HG03139 (cell line): ENCODE measurements at regions not wholly inside any gene's neighbourhood (a gene's known extent, or its start where the extent isn't known, plus 50 kb on each side); places are given as distances from the start of the nearest gene placed in this dataset.

ENCODE experiments used
- ATAC-seq: cut with Tn5 transposase; IDR thresholded peaks from one replicate; pipeline ENCODE4 v1.9.1; 2021; ENCODE audit not compliant: unreplicated experiment

- no peak for ATAC-seq
Measured at GRCh38 chr14:82298811-82299210, 765.2 kb upstream of the SEL1L start.

- no peak for ATAC-seq
Measured at GRCh38 chr14:82309199-82309598, 775.5 kb upstream of the SEL1L start.

DNA sequence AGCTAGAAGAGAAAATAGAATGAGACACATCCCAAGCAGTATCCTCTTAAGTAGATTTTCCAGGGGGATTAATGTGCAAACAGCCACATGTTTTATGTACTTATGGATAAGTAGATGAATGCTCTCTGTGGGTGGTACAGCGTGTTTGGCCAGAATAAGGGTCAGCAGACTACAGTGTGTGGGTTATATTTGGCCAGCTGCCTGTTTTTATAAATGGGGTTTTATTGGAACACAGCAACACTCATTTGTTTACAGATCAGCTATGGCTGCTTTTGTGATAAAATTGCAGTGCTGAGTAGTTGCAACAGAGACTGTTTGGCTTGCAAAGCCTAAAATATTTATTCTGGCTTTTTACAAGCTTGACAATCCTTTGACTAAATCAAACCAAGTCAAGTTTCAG is 780.2 kb upstream of the SEL1L start:
- no peak for ATAC-seq

DNA sequence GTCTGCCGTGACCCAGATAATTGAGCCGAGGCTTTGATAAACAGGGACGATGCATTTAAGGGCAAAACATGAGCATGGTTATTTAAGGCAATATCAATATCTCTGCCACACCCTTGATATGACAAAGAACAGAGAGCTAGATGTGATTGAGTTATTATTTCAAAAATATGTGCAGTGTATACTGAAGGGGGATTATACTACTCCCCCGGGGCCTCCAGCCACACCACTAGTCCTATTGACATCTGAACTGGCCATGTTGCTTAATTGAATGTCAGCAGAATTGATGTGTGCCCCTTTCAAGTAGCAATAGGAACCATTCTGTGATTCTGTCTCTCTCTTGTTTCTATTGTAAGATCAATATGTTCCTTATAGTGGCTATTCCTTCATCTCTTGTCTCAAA is 794.8 kb upstream of the SEL1L start:
- ATAC-seq: no peak

DNA sequence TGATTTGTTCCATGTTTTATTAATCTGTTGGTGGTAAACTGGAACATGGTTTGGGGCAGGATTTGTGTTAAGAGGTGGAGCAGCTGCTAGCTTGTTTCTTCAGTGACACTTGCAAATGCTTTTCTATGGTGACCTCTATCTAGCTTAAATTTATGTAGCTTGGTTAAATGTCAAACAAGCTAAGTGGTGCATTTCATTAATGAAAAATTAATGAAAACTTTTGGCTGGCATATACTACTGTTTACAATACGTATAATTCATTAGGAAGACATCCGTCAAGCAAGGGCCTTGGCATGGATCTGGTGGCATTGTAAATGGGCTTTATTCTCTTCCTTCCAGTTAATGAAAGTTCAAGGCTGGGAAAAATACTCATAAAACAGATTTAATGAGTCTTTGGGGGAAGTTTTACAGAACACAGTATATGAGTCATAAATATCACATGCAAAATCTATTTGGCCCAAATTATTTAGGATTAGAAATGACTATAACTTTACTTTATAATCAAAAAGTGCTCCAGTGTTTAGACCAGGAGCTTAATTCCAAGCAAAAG is 807.7 kb upstream of the SEL1L start:
- no peak for ATAC-seq

DNA sequence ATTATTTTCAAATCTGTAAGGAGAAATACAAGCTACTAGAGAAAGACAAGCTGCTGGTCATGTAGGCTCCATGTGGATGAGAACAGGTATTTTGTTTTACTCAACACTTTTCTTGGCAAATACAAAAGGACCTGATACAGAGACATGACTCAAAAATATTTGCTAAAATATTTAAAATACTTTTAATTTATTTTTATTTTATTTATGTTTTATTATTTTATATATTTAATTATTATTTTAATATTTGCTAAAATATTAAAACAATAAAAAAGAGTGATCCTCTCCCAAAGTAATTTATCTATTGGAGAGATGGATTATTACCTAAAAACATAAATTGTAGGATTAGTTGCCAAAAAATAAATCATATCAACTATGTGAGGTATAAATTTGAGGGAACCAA is 808.9 kb upstream of the SEL1L start:
- ATAC-seq: no peak

DNA sequence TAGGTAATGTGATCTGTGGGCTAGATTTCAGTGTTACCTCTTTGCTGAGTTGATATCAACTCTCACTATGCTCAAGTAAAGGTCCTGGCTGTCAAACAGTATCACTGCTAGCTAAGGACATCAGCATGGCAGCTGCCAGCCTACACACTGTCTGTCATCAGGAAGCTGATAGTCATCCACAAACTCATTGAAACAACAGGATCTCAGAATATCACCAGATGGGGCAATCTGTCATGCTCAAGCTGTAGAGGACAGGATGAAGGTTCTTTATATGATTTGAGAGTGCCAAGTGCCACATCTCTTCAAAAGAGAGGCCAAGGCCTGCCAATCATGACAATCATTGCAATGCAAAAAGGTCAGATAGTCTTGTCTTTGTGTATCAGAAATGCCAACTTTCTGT is 811.5 kb upstream of the SEL1L start:
- no peak for ATAC-seq

GRCh38 chr14:82354126-82354525 is 820.5 kb upstream of the SEL1L start:
- ATAC-seq: no peak

GRCh38 chr14:82359201-82359600 is 825.5 kb upstream of the SEL1L start:
- no peak for ATAC-seq

GRCh38 chr14:82362452-82362851 is 828.8 kb upstream of the SEL1L start:
- ATAC-seq: no peak

GRCh38 chr14:82365471-82365870 is 831.8 kb upstream of the SEL1L start:
- no peak for ATAC-seq

DNA sequence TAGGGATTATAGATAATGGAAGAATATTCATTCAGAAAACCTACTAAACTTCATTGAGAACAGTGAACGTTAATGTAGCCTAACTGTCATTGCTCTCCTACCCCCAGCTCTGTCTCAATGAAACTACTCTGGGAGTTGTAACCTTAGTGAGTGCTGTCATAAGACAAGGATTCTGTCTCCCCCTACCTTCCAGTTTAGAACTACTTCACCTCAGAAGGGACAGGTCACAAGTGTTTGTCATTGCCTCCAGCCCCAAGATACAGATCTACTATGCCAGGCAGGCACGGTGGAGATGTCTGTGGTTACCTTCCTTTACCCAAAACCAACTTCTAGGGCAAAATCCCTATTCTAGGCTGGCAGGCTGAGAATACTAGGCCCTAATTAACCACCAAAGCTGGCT is 833.1 kb upstream of the SEL1L start:
- no peak for ATAC-seq

DNA sequence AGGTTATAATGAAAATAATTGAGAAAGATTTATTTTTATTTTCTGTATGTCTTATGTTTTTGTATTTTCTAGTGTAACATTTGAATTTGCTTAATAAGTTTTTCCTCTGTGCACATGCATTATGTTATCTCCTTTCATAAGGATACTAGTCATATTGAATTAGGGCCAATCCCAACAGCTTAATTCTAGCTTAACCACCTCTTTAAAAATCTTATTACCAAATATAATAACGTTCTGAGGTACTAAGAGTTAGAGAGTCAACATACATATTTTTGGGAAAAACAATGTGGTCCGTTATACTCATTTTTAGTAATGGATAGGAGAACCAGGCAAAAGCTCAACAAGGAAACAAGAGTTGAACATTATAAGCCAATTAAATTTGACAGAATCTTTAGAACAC is 845.6 kb upstream of the SEL1L start:
- no peak for ATAC-seq

GRCh38 chr14:82385048-82385447 is 851.4 kb upstream of the SEL1L start:
- ATAC-seq: no peak

DNA sequence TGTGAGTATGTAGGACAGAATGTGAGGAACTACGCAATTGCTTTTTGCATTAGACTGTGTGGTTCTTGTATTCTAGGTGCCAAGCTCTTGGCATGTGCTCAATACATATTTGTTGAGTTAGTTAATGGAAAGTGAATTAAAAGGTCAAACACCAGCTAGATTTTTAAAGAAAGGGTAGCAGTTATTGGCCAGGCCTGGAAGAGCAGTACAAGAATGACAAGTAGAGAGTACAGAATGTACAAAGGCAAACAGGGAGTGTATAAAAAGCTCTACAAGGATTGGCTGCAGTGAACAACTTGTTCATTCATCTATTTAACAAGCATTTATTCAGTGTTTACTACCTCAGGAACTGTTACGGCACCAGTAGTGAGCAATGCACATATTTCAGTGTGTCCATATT is 854.0 kb upstream of the SEL1L start:
- ATAC-seq: no peak

GRCh38 chr14:82388488-82388887 is 854.8 kb upstream of the SEL1L start:
- ATAC-seq: no peak

DNA sequence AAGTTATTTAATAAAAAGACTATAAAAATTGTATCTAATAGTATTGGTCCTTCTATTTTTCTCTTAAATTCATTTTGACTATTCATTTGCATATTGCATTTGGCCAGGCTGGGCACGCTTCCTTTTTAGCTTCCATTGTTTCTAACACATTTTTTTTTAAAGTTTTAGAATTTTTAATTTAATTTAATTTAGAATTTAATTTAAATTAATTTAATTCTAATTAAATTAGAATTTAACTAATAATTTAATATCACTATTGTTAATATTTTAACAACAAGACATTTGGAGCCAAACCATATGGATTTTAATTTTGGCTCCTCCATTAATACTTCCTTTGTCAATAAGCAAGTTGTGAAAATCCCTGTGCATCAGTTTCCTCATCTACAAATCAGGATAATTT is 856.9 kb upstream of the SEL1L start:
- no peak for ATAC-seq

- no peak for ATAC-seq
Measured at GRCh38 chr14:82394916-82395315, 861.3 kb upstream of the SEL1L start.

DNA sequence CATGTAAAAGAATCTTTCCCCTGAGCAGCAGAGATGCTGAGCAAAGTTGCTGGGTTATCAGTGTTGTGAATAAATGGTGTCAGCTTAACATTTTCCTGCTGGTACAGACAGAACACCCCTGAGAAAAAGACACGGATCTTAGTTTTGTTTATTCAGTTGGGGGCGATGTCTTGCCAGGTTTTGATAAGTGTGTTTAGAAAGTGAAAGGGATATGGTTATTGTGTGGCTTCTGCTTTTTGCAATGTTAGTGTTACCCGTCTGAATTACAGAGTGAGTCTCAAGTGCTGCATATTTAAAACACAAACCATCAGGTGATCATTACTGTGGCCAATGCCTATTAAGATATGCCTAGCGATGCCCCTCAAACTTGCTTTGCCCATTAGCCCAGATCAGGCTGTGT is 864.6 kb upstream of the SEL1L start:
- ATAC-seq: no peak

DNA sequence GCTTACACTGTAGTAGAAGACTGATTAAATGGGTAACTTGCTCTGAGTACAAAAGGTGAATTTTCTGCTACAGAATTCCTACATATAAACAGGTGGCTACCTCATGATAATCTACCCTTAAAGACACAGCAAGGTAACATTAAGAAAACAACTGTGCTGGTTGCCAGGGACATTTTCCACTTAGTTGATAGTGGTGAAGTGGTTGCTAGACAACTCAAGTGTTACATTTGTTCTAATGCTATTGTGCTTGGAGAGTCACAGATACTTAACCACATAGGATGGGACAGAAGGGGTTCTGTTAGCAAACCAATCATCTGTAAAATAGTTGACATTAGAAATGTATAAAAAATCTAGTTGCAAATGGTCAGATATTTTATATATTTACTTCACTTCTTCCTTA is 870.3 kb upstream of the SEL1L start:
- ATAC-seq: no peak

- no peak for ATAC-seq
Measured at GRCh38 chr14:82410064-82410463, 876.4 kb upstream of the SEL1L start.

DNA sequence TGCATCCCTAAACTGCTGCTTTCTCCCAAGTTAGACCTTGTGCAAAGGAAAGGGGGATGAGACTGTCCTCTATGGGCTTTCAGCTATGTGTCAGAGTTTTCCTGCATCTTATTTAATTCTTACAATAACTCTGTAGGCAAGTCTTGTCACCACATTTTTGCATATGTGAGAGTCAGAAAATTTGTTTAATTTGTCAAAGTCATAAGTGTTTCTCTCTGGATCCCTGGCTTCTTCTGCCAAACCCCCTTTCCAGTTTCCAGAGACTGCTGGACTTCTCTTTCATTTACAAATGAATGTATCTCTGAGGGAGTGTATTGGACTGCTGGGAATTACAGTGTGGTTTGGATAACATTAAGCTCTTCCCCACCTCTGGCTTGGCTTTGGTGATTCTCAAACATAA is 877.6 kb upstream of the SEL1L start:
- ATAC-seq: no peak

DNA sequence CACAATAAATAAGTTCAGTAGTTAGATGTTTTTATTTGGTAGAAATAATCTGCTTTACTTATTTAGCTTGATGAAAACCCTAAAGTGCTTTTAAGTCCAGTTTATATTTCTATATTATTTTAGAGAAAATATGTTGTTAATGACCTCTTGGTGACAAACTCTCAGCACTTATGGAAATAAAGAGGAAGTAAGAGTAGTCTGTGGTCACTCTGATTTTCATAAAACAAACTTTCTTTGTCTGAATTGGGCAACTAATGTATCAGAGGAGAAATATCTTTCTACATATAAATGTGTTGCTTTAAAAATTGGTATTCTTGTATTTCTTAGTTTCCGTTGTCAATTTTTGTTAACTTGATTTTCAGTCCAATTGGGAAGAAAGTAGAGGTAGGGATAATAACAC is 878.9 kb upstream of the SEL1L start:
- peak; percentile 47 for ATAC-seq
